Fibroblast of lung (primary cell): ENCODE measurements at regions not wholly inside any gene's neighbourhood (a gene's known extent, or its start where the extent isn't known, plus 50 kb on each side); places are given as distances from the start of the nearest gene placed in this dataset.

Experiments
- DNase-seq, 2 donors: peaks; one replicate each; pipeline versions ENCODE4 v3.0.0 to v3.0.0-alpha.2; 2010; ENCODE audit warnings: low read depth in 2 of 2
- H2AFZ ChIP-seq: 2 replicates; pipeline ENCODE4 v1.5.1; 2012; ENCODE audit warnings: low read length, control low read depth, inconsistent platforms
- H3K27ac ChIP-seq: 2 replicates; pipeline ENCODE4 v1.5.1; 2011; ENCODE audit warnings: low read length, control low read depth; ENCODE audit not compliant: insufficient read depth
- H3K27me3 ChIP-seq: 2 replicates; pipeline ENCODE4 v1.5.1; 2011; ENCODE audit warnings: mild to moderate bottlenecking, low read length; ENCODE audit not compliant: control insufficient read depth, insufficient read depth
- H3K36me3 ChIP-seq: 2 replicates; pipeline ENCODE4 v1.5.1; 2011; ENCODE audit warnings: low read length; ENCODE audit not compliant: control insufficient read depth, insufficient read depth
- H3K4me1 ChIP-seq: 2 replicates; pipeline ENCODE4 v1.5.1; 2011; ENCODE audit warnings: low read length; ENCODE audit not compliant: control insufficient read depth, insufficient read depth; ENCODE audit errors: extremely low read depth
- H3K4me2 ChIP-seq: 2 replicates; pipeline ENCODE4 v1.5.1; 2011; ENCODE audit warnings: low read length, control low read depth; ENCODE audit not compliant: insufficient read depth; ENCODE audit errors: extremely low read depth
- H3K4me3 ChIP-seq, 4 experiments: fragments of 200-600 bp in 1 of 4; sonication (generic) in 1 of 4; replicated peaks in 1 of 4; 2 replicates each; pipeline ENCODE4 v1.5.1; 2011 to 2016; ENCODE audit warnings: low read length in 4 of 4, low read depth in 3 of 4, mild to moderate bottlenecking in 3 of 4, control low read depth in 2 of 4, inconsistent platforms in 1 of 4, mixed read lengths in 1 of 4; ENCODE audit not compliant: insufficient read depth in 1 of 4; ENCODE audit errors: control extremely low read depth in 1 of 4
- H3K79me2 ChIP-seq: 2 replicates; pipeline ENCODE4 v1.5.1; 2012; ENCODE audit warnings: mild to moderate bottlenecking, low read length, inconsistent platforms; ENCODE audit not compliant: control insufficient read depth, insufficient read depth
- H3K9ac ChIP-seq: 2 replicates; pipeline ENCODE4 v1.5.1; 2011; ENCODE audit warnings: mild to moderate bottlenecking, low read length, control low read depth; ENCODE audit not compliant: insufficient read depth
- H3K9me3 ChIP-seq: 2 replicates; pipeline ENCODE4 v1.5.1; 2012; ENCODE audit warnings: low read depth, low read length; ENCODE audit not compliant: control insufficient read depth, insufficient read depth
- H4K20me1 ChIP-seq: 2 replicates; pipeline ENCODE4 v1.5.1; 2011; ENCODE audit warnings: low read length; ENCODE audit not compliant: control insufficient read depth, insufficient read depth; ENCODE audit errors: extremely low read depth
- CTCF ChIP-seq, 2 donors: IDR thresholded peaks in 1 of 2; conservative IDR thresholded peaks in 1 of 2; 1 replicate in 1 of 2; 2 replicates in 1 of 2; pipeline ENCODE4 v1.5.1; 2011 to 2012; ENCODE audit warnings: low read length in 2 of 2, control low read depth in 1 of 2, inconsistent platforms in 1 of 2, low read depth in 1 of 2, mild to moderate bottlenecking in 1 of 2
- EZH2 ChIP-seq: IDR thresholded peaks from 2 replicates; pipeline ENCODE4 v1.5.1; 2012; ENCODE audit warnings: low read length, control low read depth, mild to moderate bottlenecking; ENCODE audit errors: missing control alignments

- DNase-seq = peak in 1 of 2 donors; percentile 79
- Histone ChIP-seq H2AFZ (no peak overlapping the region), H4K20me1 (no peaks in the 10 kb centered on the region), H3K4me1 (no peaks in the 10 kb centered on the region), H3K79me2 (no peaks in the 10 kb centered on the region), H3K36me3 (no peaks in the 10 kb centered on the region), H3K27ac (no peak overlapping the region), H3K4me3 (no peak overlapping the region), H3K9me3 (no peaks in the 10 kb centered on the region), H3K4me2 (no peak overlapping the region), H3K9ac (no peak overlapping the region), H3K27me3 (no peaks in the 10 kb centered on the region)
- TF ChIP-seq CTCF (conservative IDR thresholded peaks at IDR 0.05 in 1 of 2, IDR thresholded peaks at IDR 0.05 in 1 of 2; ENCODE audit: low read depth in 1 of 2, low read length in 2 of 2) (no peak), EZH2 (no peak)
These were observed 328.2 kb downstream of the DKK2 start for GRCh38 chr4:106707776-106708463.

GRCh38 chr4:106704253-106704870 lies 331.8 kb downstream of the DKK2 start:
- H3K9me3 ChIP-seq = no peaks in the 10 kb centered on the region
- H3K36me3 ChIP-seq = no peaks in the 10 kb centered on the region
- H3K27ac ChIP-seq = no peak overlapping the region
- H3K27me3 ChIP-seq = no peaks in the 10 kb centered on the region
- no peak overlapping the region for H2AFZ ChIP-seq
- H3K79me2 ChIP-seq = no peaks in the 10 kb centered on the region
- TF ChIP-seq EZH2 (no peak), CTCF (conservative IDR thresholded peaks at IDR 0.05 in 1 of 2, IDR thresholded peaks at IDR 0.05 in 1 of 2; ENCODE audit: low read depth in 1 of 2, low read length in 2 of 2) (no peak)
- DNase-seq = peak in 1 of 2 donors; percentile 49
- no peak overlapping the region for H3K4me3 ChIP-seq
- H4K20me1 ChIP-seq = no peaks in the 10 kb centered on the region
- no peak overlapping the region for H3K4me2 ChIP-seq
- H3K9ac ChIP-seq = no peak overlapping the region
- H3K4me1 ChIP-seq = no peaks in the 10 kb centered on the region

- no peak overlapping the region for H2AFZ ChIP-seq
- no peak overlapping the region for H3K4me3 ChIP-seq
- H3K9me3 ChIP-seq = no peaks in the 10 kb centered on the region
- H3K9ac ChIP-seq = no peak overlapping the region
- no peaks in the 10 kb centered on the region for H3K79me2 ChIP-seq
- no peak for TF ChIP-seq CTCF (conservative IDR thresholded peaks at IDR 0.05 in 1 of 2, IDR thresholded peaks at IDR 0.05 in 1 of 2; ENCODE audit: low read depth in 1 of 2, low read length in 2 of 2)
- no peak for TF ChIP-seq EZH2
- no peaks in the 10 kb centered on the region for H3K36me3 ChIP-seq
- H3K4me2 ChIP-seq = no peak overlapping the region
- H4K20me1 ChIP-seq = no peaks in the 10 kb centered on the region
- H3K27me3 ChIP-seq = no peaks in the 10 kb centered on the region
- DNase-seq = no peak
- H3K27ac ChIP-seq = no peak overlapping the region
- no peaks in the 10 kb centered on the region for H3K4me1 ChIP-seq
These were observed 331.7 kb upstream of the GIMD1 start for GRCh38 chr4:106700321-106700720.
